Effector memory CD4-positive, alpha-beta T cell (primary cell): ENCODE measurements at regions not wholly inside any gene's neighbourhood (a gene's known extent, or its start where the extent isn't known, plus 50 kb on each side); places are given as distances from the start of the nearest gene placed in this dataset.

Experiments
- DNase-seq, 3 donors: peaks; one replicate each; pipeline ENCODE4 v3.0.0-alpha.2; 2020
- H3K27ac ChIP-seq: 2 replicates; pipeline ENCODE4 v1.7.0; 2013; ENCODE audit warnings: mild to moderate bottlenecking, low read length, moderate library complexity; ENCODE audit not compliant: insufficient read depth, poor library complexity, severe bottlenecking
- H3K27me3 ChIP-seq: replicated peaks from 2 replicates; pipeline ENCODE4 v1.7.0; 2013; ENCODE audit warnings: mild to moderate bottlenecking, low read length; ENCODE audit not compliant: insufficient read depth, control insufficient read depth, poor library complexity, severe bottlenecking
- H3K36me3 ChIP-seq: 2 replicates; pipeline ENCODE4 v1.7.0; 2013; ENCODE audit warnings: mild to moderate bottlenecking, low read length, moderate library complexity; ENCODE audit not compliant: control insufficient read depth, insufficient read depth
- H3K4me1 ChIP-seq: 2 replicates; pipeline ENCODE4 v1.7.0; 2013; ENCODE audit warnings: low read length, mild to moderate bottlenecking; ENCODE audit not compliant: control insufficient read depth, insufficient read depth, poor library complexity, severe bottlenecking
- H3K4me3 ChIP-seq: 2 replicates; pipeline ENCODE4 v1.7.0; 2013; ENCODE audit warnings: low read length, low read depth, mild to moderate bottlenecking; ENCODE audit not compliant: insufficient read depth, poor library complexity, severe bottlenecking
- H3K9me3 ChIP-seq: 2 replicates; pipeline ENCODE4 v1.7.0; 2013; ENCODE audit warnings: mild to moderate bottlenecking, low read length, moderate library complexity; ENCODE audit not compliant: control insufficient read depth

DNA sequence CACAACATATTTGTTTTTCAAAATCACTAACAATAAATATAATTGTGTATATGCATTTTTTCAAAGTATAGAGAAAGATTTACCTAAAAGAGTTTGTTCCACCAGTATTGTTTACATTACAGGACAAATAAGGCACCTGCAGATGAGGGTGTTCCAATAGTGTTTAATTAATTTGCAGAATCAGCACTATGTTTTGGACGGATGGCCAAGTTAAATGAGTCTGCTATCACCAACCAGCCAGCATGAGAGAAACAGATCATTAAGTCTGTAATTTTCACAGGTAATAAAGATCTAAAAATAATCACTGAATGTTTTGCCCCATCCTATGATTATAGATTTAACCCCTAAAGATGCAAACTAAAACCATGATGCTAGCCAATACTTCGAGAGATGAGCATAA lies 2247.0 kb downstream of the NCAM2 start:
- Histone ChIP-seq H3K9me3 (no peaks in the 10 kb centered on the region), H3K36me3 (no peaks in the 10 kb centered on the region), H3K4me1 (no peaks in the 10 kb centered on the region), H3K27ac (no peak overlapping the region), H3K27me3 (no peaks in the 10 kb centered on the region), H3K4me3 (no peak overlapping the region)
- DNase-seq, result no peak

DNA sequence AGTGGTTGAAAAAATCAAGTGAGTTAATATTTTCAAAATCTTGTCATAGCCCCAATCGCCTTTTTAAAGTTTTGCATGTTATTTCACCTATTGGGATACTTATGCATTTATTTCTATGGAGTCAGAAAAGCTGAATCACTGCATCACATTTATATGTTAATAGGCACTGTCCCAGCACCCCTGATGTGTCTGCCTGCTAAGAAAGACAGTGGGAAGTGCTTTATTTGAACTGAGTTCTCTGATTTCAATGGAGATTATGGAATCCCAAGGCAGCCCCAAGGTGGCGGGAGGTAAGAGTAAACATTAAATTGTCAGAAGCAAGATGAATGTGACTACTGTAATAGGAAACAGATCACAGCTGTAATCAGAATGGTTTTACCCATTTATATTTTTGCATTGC lies 2225.7 kb downstream of the NCAM2 start:
- H3K9me3 ChIP-seq, result no peaks in the 10 kb centered on the region
- H3K4me3 ChIP-seq, result no peak overlapping the region
- no peak overlapping the region for H3K27ac ChIP-seq
- H3K36me3 ChIP-seq, result no peaks in the 10 kb centered on the region
- no peaks in the 10 kb centered on the region for H3K4me1 ChIP-seq
- DNase-seq, result no peak
- H3K27me3 ChIP-seq, result no peaks in the 10 kb centered on the region

- no peak overlapping the region for H3K4me3 ChIP-seq
- no peaks in the 10 kb centered on the region for H3K27me3 ChIP-seq
- DNase-seq, result no peak
- H3K4me1 ChIP-seq, result no peaks in the 10 kb centered on the region
- no peaks in the 10 kb centered on the region for H3K36me3 ChIP-seq
- H3K27ac ChIP-seq, result no peak overlapping the region
- no peaks in the 10 kb centered on the region for H3K9me3 ChIP-seq
Observed at GRCh38 chr21:23218667-23219066, 2220.5 kb downstream of the NCAM2 start.

- no peak for DNase-seq
- peaks cover 3% of the 10 kb centered on the region for H3K9me3 ChIP-seq
- H3K4me3 ChIP-seq, result no peak overlapping the region
Observed at GRCh38 chr21:23217597-23217996, 2219.4 kb downstream of the NCAM2 start.

GRCh38 chr21:23215261-23215660 lies 2217.1 kb downstream of the NCAM2 start:
- Histone ChIP-seq H3K27me3 (no peaks in the 10 kb centered on the region), H3K36me3 (no peaks in the 10 kb centered on the region), H3K27ac (no peak overlapping the region), H3K9me3 (peaks cover 3% of the 10 kb centered on the region), H3K4me3 (no peak overlapping the region), H3K4me1 (no peaks in the 10 kb centered on the region)
- no peak for DNase-seq

More at GRCh38 chr21:23217597-23217996, 2219.4 kb downstream of the NCAM2 start:
- H3K4me1 ChIP-seq, result no peaks in the 10 kb centered on the region
- H3K27ac ChIP-seq, result no peak overlapping the region
- no peaks in the 10 kb centered on the region for H3K36me3 ChIP-seq
- no peaks in the 10 kb centered on the region for H3K27me3 ChIP-seq
